B cell (primary cell): ENCODE measurements at regions not wholly inside any gene's neighbourhood (a gene's known extent, or its start where the extent isn't known, plus 50 kb on each side); places are given as distances from the start of the nearest gene placed in this dataset.

Experiments
- ATAC-seq: fragments of 200-7000 bp; cut with Tn5 transposase; one replicate; pipeline ENCODE4 v1.10.0; 2021; ENCODE audit warnings: low read depth, mild to moderate bottlenecking, moderate number of reproducible peaks, moderate library complexity
- CTCF ChIA-PET: fragments of 350-600 bp; sonication (Branson Sonifier 250); formaldehyde crosslinking; loops from one replicate; lab custom pipeline; 2021; ENCODE audit warnings: antibody characterized with exemption, inconsistent platforms; lab: Charles Lee
- POLR2A ChIA-PET: fragments of 350-600 bp; sonication (Branson Sonifier 250); formaldehyde crosslinking; loops from one replicate; lab custom pipeline; 2021; ENCODE audit warnings: antibody characterized with exemption; lab: Charles Lee
- DNase-seq: peaks from one replicate; pipeline ENCODE4 v3.0.0; 2013
- H2AFZ ChIP-seq: 2 replicates; pipeline ENCODE4 v1.6.1; 2012; ENCODE audit warnings: mild to moderate bottlenecking, low read depth, low read length; ENCODE audit not compliant: insufficient read depth, poor library complexity, severe bottlenecking
- H3K27ac ChIP-seq, 2 donors: 1 replicate in 1 of 2; 2 replicates in 1 of 2; pipeline ENCODE4 v1.5.1; 2012 to 2013; ENCODE audit warnings: low read length in 2 of 2, mild to moderate bottlenecking in 2 of 2, moderate library complexity in 1 of 2
- H3K27me3 ChIP-seq, 4 experiments: fragments of 200-600 bp in 1 of 4; sonication (generic) in 1 of 4; replicated peaks in 1 of 4; 1 replicate in 2 of 4; 2 replicates in 2 of 4; pipeline versions ENCODE4 v1.6.1 to v1.7.0; 2013 to 2016; ENCODE audit warnings: low read length in 3 of 4, mild to moderate bottlenecking in 2 of 4, mixed read lengths in 1 of 4, moderate library complexity in 1 of 4; ENCODE audit not compliant: insufficient read depth in 4 of 4, control insufficient read depth in 3 of 4; ENCODE audit errors: control extremely low read depth in 1 of 4
- H3K36me3 ChIP-seq, 2 experiments: replicated peaks in 1 of 2; 1 replicate in 1 of 2; 2 replicates in 1 of 2; pipeline versions ENCODE4 v1.6.1 to v1.7.1; 2013; ENCODE audit warnings: low read length in 1 of 2; ENCODE audit not compliant: insufficient read depth in 2 of 2, control insufficient read depth in 1 of 2; ENCODE audit errors: control extremely low read depth in 1 of 2, extremely low read depth in 1 of 2
- H3K4me1 ChIP-seq, 2 donors: fragments of 200-600 bp in 1 of 2; sonication (generic) in 1 of 2; 1 replicate in 1 of 2; 2 replicates in 1 of 2; pipeline versions ENCODE4 v1.5.1 to v1.6.1; 2013 to 2017; ENCODE audit warnings: low read length in 2 of 2; ENCODE audit not compliant: control insufficient read depth in 2 of 2, insufficient read depth in 2 of 2
- H3K4me2 ChIP-seq: replicated peaks from 2 replicates; pipeline ENCODE3; 2012; ENCODE audit warnings: mild to moderate bottlenecking, low read depth, low read length; ENCODE audit not compliant: poor library complexity, severe bottlenecking
- H3K4me3 ChIP-seq, 5 experiments: fragments of 200-600 bp in 1 of 5; sonication (generic) in 1 of 5; 1 replicate in 3 of 5; 2 replicates in 2 of 5; pipeline versions ENCODE4 v1.5.1 to v1.7.0; 2011 to 2016; ENCODE audit warnings: low read length in 4 of 5, mild to moderate bottlenecking in 4 of 5, low read depth in 2 of 5, control low read depth in 1 of 5, moderate library complexity in 1 of 5; ENCODE audit not compliant: insufficient read depth in 1 of 5; ENCODE audit errors: control extremely low read depth in 1 of 5, extremely low read depth in 1 of 5
- H3K79me2 ChIP-seq: fragments of 200-600 bp; sonication (generic); one replicate; pipeline ENCODE4 v1.6.0; 2016; ENCODE audit warnings: low read length; ENCODE audit not compliant: control insufficient read depth, insufficient read depth
- H3K9ac ChIP-seq: fragments of 200-600 bp; sonication (generic); 2 replicates; pipeline ENCODE4 v1.6.1; 2017; ENCODE audit warnings: mild to moderate bottlenecking, low read length, moderate library complexity
- H3K9me3 ChIP-seq, 3 donors: one replicate each; pipeline versions ENCODE4 v1.6.1 to v1.7.1; 2013; ENCODE audit warnings: low read length in 2 of 3; ENCODE audit not compliant: control insufficient read depth in 2 of 3, insufficient read depth in 1 of 3; ENCODE audit errors: control extremely low read depth in 1 of 3
- H4K20me1 ChIP-seq: 2 replicates; pipeline ENCODE4 v1.6.0; 2012; ENCODE audit warnings: mild to moderate bottlenecking, low read length; ENCODE audit not compliant: insufficient read depth, control insufficient read depth, poor library complexity, severe bottlenecking
- H3K27ac Mint-ChIP-seq: one replicate; pipeline ENCODE4 v1.8.0; 2021; ENCODE audit warnings: mixed read lengths
- H3K27me3 Mint-ChIP-seq: one replicate; pipeline ENCODE4 v1.8.0; 2021; ENCODE audit warnings: mixed read lengths
- H3K4me1 Mint-ChIP-seq: one replicate; pipeline ENCODE4 v1.8.0; 2021; ENCODE audit warnings: mixed read lengths
- H3K4me3 Mint-ChIP-seq: one replicate; pipeline ENCODE4 v1.8.0; 2021; ENCODE audit warnings: mixed read lengths
- H3K9me3 Mint-ChIP-seq: one replicate; pipeline ENCODE4 v1.8.0; 2022; ENCODE audit warnings: mixed read lengths; ENCODE audit not compliant: insufficient read depth
- CTCF ChIP-seq: fragments of 200-600 bp; IDR thresholded peaks from one replicate; pipeline ENCODE4 v1.8.0; 2022; ENCODE audit warnings: antibody characterized with exemption, mild to moderate bottlenecking
- EZH2 ChIP-seq: IDR thresholded peaks from 2 replicates; pipeline ENCODE4 v1.6.1; 2012; ENCODE audit warnings: borderline replicate concordance, low read depth, mild to moderate bottlenecking, moderate library complexity, low read length; ENCODE audit not compliant: insufficient read depth, poor library complexity, severe bottlenecking
- WGBS: methylation state at CpG from one replicate; pipeline ENCODE4 v1.1.5; 2013; ENCODE audit warnings: missing lambda C conversion rate; ENCODE audit not compliant: insufficient coverage; 5-methylcytosine and 5-hydroxymethylcytosine counted together
- intact Hi-C: fragments of 100-400 bp; cut with micrococcal nuclease; formaldehyde crosslinking; loops from one replicate; pipeline ENCODE4 v1.10.0; 2022

GRCh38 chr21:19392390-19392789, 988.8 kb upstream of the TMPRSS15 start:
- CTCF ChIA-PET: no interaction called here
- H3K27me3 ChIP-seq: no peaks in the 10 kb centered on the region
- no peaks in the 10 kb centered on the region for H3K9me3 Mint-ChIP-seq
- no peaks in the 10 kb centered on the region for H3K36me3 ChIP-seq
- no peak overlapping the region for H3K4me3 Mint-ChIP-seq
- ATAC-seq: no peak
- H3K4me3 ChIP-seq: no peak overlapping the region
- no peaks in the 10 kb centered on the region for H3K27me3 Mint-ChIP-seq
- 80% methylated on average over 1 of the region's 4 CpGs for WGBS
- H3K4me1 Mint-ChIP-seq: no peaks in the 10 kb centered on the region
- H2AFZ ChIP-seq: no peak overlapping the region
- intact Hi-C loops: no loop called here
- POLR2A ChIA-PET: no interaction called here
- DNase-seq: no peak
- H4K20me1 ChIP-seq: no peaks in the 10 kb centered on the region
- TF ChIP-seq EZH2: no peak
- no peak for TF ChIP-seq CTCF
- H3K9ac ChIP-seq: no peak overlapping the region
- no peak overlapping the region for H3K27ac Mint-ChIP-seq
- H3K27ac ChIP-seq: no peak overlapping the region
- H3K4me2 ChIP-seq: no peak overlapping the region
- no peaks in the 10 kb centered on the region for H3K79me2 ChIP-seq
- no peaks in the 10 kb centered on the region for H3K4me1 ChIP-seq
- peaks cover 0 to 4% (median 1%) of the 10 kb centered on the region in 3 donors for H3K9me3 ChIP-seq

GRCh38 chr21:19400223-19400770, 996.7 kb upstream of the TMPRSS15 start:
- Mint-ChIP-seq H3K4me1 (no peaks in the 10 kb centered on the region), H3K27ac (no peak overlapping the region), H3K27me3 (no peaks in the 10 kb centered on the region), H3K4me3 (no peak overlapping the region), H3K9me3 (no peaks in the 10 kb centered on the region)
- no peaks in the 10 kb centered on the region for H4K20me1 ChIP-seq
- ATAC-seq (no peak), DNase-seq (no peak)
- POLR2A ChIA-PET: no interaction called here
- H3K9ac ChIP-seq: no peak overlapping the region
- CTCF ChIA-PET: no interaction called here
- no peak overlapping the region for H3K4me3 ChIP-seq
- WGBS: no CpG with 5 or more reads among the region's 5 CpGs
- H3K36me3 ChIP-seq: no peaks in the 10 kb centered on the region
- H3K27me3 ChIP-seq: no peaks in the 10 kb centered on the region
- H3K79me2 ChIP-seq: no peaks in the 10 kb centered on the region
- TF ChIP-seq EZH2: no peak
- TF ChIP-seq CTCF: no peak
- H3K9me3 ChIP-seq: no peaks in the 10 kb centered on the region
- H3K27ac ChIP-seq: no peak overlapping the region
- H2AFZ ChIP-seq: no peak overlapping the region
- H3K4me1 ChIP-seq: no peaks in the 10 kb centered on the region
- intact Hi-C loops: no loop called here
- H3K4me2 ChIP-seq: no peak overlapping the region
